ENCODE measurements at regions not wholly inside any gene's neighbourhood (a gene's known extent, or its start where the extent isn't known, plus 50 kb on each side); places are given as distances from the start of the nearest gene placed in this dataset.

GRCh38 chr6:85166114-85166741 is 283.7 kb upstream of the NT5E start:
- no peak for TF ChIP-seq CTCF (IDR thresholded peaks at IDR 0.05)
- Histone ChIP-seq H3K9me3 (no peaks in the 10 kb centered on the region), H3K4me1 (no peaks in the 10 kb centered on the region), H3K4me3 (no peak overlapping the region), H3K36me3 (ENCODE audit: insufficient read depth in 1 of 2, low read depth in 1 of 2) (no peaks in the 10 kb centered on the region), H3K27me3 (ENCODE audit: insufficient read depth in 3 of 3, low read length in 2 of 3) (no peaks in the 10 kb centered on the region), H3K27ac (no peak overlapping the region)
- intact Hi-C loops (cut with DNase I), result no loop called here
- ATAC-seq (no peak), DNase-seq (no peak)
- WGBS, 3 donors, result 66 to 78% (median 67%) methylated on average over 3 of the region's 3 CpGs

- DNase-seq (no peak), ATAC-seq (no peak)
- no peaks in the 10 kb centered on the region for H3K9me3 ChIP-seq
- H3K36me3 ChIP-seq (ENCODE audit: insufficient read depth in 1 of 2, low read depth in 1 of 2), result no peaks in the 10 kb centered on the region
- TF ChIP-seq CTCF (IDR thresholded peaks at IDR 0.05), result no peak
- intact Hi-C loops (cut with DNase I), result no loop called here
- H3K27ac ChIP-seq, result no peak overlapping the region
- no peak overlapping the region for H3K4me3 ChIP-seq
- no peaks in the 10 kb centered on the region for H3K4me1 ChIP-seq
- H3K27me3 ChIP-seq (ENCODE audit: insufficient read depth in 3 of 3, low read length in 2 of 3), result no peaks in the 10 kb centered on the region
- WGBS, 3 donors, result 33 to 38% (median 34%) methylated on average over 7 of the region's 7 CpGs
Measured at GRCh38 chr6:85163156-85164080, 286.5 kb upstream of the NT5E start.

GRCh38 chr6:85157311-85157710 is 292.6 kb upstream of the NT5E start:
- intact Hi-C loops (cut with DNase I), result no loop called here
- 56 to 63% (median 58%) methylated on average over 2 of the region's 2 CpGs for WGBS, 3 donors

GRCh38 chr6:85143676-85144075 is 306.2 kb upstream of the NT5E start:
- Histone ChIP-seq H3K27me3 (ENCODE audit: insufficient read depth in 3 of 3, low read length in 2 of 3) (no peaks in the 10 kb centered on the region), H3K4me3 (no peak overlapping the region), H3K36me3 (ENCODE audit: insufficient read depth in 1 of 2, low read depth in 1 of 2) (no peaks in the 10 kb centered on the region), H3K27ac (no peak overlapping the region), H3K9me3 (no peaks in the 10 kb centered on the region), H3K4me1 (no peaks in the 10 kb centered on the region)
- intact Hi-C loops (cut with DNase I), result no loop called here
- TF ChIP-seq CTCF (IDR thresholded peaks at IDR 0.05), result no peak
- ATAC-seq (no peak), DNase-seq (no peak)
- 38 to 50% (median 39%) methylated on average over 2 of the region's 2 CpGs for WGBS, 3 donors

More at GRCh38 chr6:85157311-85157710, 292.6 kb upstream of the NT5E start:
- H3K27me3 ChIP-seq (ENCODE audit: insufficient read depth in 3 of 3, low read length in 2 of 3), result no peaks in the 10 kb centered on the region
- no peaks in the 10 kb centered on the region for H3K36me3 ChIP-seq (ENCODE audit: insufficient read depth in 1 of 2, low read depth in 1 of 2)
- H3K4me3 ChIP-seq, result no peak overlapping the region
- ATAC-seq (no peak), DNase-seq (no peak)
- TF ChIP-seq CTCF (IDR thresholded peaks at IDR 0.05), result no peak
- H3K27ac ChIP-seq, result no peak overlapping the region
- H3K9me3 ChIP-seq, result peaks cover 3% of the 10 kb centered on the region
- no peaks in the 10 kb centered on the region for H3K4me1 ChIP-seq
